Muscle of back (tissue), 3 donors: ENCODE measurements at regions not wholly inside any gene's neighbourhood (a gene's known extent, or its start where the extent isn't known, plus 50 kb on each side); places are given as distances from the start of the nearest gene placed in this dataset.
"Not testable (repeated sequence)": the region's sequence is repeated elsewhere in the genome, so short reads cannot be mapped to it uniquely, and the experiment has no call there.

Source experiments
- DNase-seq, 3 donors: peaks; one replicate each; pipeline versions ENCODE4 v3.0.0 to v3.0.0-alpha.2; 2013

GRCh38 chr11:126149759-126150625 lies 61.5 kb downstream of the RPUSD4 start:
- DNase-seq = peak in 2 of 3 donors; percentile 26 to 70

GRCh38 chr11:126148317-126148716 lies 63.1 kb downstream of the RPUSD4 start:
- DNase-seq = no peak

- DNase-seq = no peak
Measured at GRCh38 chr11:126147208-126148111, 64.0 kb downstream of the RPUSD4 start.

DNA sequence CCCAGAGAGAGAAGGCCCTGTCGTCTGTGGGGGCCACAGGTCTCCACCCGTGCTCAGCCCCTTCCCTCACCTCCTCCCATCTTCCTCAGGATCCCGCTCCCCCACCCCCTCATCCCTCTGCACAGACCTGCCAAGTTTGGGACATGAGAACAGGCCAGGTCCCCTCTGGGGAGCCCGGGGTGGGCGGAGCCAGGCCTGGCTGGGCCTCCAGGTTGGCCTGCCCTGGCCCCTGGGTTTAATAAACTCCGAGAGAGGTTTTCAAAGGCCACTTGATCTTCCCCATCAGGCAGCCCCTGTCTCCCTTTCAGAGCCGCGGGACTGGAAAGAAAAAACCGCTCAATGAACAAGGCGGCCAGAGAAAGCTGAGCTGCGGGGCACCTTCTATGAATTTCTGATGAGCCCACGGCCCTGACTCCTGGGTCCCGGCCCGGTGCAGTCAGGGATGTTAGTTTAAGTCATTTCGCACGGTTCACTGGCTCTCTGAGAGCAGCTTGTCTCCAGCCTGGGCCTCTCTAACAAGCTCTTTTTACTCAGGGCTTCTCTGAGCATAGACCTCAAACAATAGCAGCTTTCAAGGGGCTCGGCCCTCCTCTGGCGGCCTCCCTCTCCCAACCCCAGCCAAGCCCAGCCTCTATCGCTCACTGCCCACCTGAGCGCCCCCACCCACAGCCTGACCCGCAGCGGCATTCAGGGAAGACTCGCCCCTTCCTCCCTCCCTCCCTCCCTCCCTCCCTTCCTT lies 64.8 kb downstream of the RPUSD4 start:
- DNase-seq = peak in 1 of 3 donors; percentile 70

GRCh38 chr11:126145954-126146353 lies 65.5 kb downstream of the RPUSD4 start:
- DNase-seq = no peak

DNA sequence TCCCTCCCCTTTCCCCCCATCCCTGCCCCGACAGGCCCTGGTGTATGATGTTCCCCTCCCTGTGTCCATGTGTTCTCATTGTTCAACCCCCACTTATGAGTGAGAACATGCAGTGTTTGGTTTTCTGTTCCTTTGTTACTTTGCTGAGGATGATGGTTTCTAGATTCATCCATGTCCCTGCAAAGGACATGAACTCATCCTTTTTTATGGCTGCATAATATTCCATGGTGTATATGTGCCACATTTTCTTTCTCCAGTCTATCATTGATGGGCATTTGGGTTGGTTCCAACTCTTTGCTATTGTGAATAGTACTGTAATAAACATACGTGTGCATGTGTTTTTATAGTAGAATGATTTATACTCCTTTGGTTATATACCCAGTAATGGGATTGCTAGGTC lies 68.0 kb downstream of the RPUSD4 start:
- DNase-seq = not testable (repeated sequence)

DNA sequence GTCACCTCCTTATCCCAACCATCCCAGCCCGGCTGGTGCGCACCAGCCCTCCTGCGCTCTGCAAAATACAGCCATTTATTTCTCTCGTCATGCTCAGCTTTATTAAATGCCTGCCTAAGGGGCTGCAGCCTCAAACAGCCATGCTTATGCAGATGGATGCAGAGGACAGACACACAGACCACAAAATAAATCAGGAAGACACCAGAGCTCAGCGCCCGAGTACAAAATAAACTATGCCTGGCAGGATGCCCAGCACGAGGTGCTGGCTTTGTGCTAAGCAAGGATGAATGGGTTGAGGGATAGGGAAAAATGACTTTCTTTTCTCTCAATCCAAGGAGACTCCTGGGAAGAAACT lies 70.5 kb downstream of the RPUSD4 start:
- peak; percentile 80 to 91 (median 81) for DNase-seq

DNA sequence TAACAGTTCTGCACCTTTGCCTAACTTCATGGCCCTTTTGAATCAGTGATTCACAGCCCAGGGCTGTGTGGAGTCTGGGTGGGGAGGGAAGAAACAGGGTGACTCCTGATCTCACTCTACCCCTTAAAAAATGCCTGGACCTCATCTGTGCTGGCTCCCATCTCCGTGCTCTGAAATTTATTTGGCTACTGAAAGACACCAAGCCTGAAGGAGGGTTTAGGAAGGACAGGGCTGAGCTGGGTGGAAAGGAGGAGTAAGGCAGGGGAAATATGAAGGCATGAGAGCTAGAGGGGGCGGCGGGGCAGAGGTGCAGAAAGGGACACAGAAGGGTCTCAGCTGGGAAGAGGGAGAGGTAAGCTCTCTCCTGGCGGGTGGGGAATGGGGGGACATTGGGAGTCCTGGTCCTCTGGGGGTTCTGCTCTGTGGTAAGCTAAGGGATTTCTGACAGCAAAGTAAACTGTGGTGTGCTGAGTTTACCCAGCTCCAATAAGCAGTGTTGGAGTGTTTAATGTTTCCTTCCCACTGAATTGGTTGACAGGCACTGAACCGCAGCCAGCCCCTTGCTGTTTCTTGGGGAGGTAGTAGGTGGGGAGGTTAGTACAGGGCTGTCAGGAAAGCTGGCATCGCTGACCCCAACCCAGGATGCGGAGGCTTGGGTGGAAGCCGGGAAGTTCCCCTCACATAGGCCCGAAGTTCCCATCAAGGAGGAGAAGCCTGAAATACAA lies 71.1 kb downstream of the RPUSD4 start:
- peak in 1 of 3 donors; percentile 73 for DNase-seq

DNA sequence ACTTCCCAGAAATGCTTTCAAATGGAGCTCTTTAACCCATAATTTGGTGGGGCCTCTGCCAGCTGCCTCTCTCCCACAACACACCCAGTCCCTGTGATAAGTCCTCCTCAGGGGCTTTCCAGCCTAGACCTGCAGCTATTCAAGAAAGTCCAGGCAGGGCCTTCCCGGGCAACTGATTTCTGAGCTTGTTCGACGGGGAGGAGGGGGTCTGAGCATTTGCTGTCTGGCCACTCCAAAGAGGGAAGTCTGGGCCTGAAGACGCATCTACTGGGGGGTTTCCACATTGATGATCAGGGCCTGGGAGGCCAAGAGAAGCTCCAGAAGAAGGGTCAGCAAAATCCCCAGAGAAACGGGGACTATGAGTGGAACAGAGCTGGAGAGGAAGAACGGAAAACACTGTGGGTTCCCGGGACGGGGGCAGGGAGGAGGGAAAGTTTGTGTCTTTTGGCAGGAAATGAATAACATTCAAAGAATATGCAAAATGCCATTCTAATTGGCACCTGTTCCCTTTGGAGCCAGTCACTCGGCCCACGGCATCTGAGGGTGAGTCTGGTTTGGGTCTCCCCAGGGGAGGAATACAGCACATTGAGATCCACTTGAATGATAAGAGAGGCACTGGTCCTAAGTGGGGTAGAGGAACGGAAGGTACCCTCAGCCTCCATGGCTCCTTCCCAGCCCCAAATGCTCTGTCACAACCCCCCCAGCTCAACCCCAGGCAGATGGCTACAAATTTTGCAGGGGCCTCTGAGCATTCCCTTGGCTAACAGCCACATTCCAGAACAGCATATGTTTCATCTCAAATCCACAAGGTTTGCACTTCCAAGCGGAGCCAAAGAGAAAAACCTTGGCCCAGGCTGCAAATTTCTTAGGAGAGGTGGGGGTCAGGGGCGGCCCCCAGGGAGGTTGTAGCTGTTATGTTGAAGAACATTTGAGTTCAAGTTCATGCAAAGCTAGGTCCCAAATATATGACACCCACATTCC lies 72.0 kb downstream of the RPUSD4 start:
- peak in 2 of 3 donors; percentile 77 to 90 for DNase-seq

- DNase-seq = no peak
Measured at GRCh38 chr11:126138636-126139035, 72.8 kb downstream of the RPUSD4 start.

DNA sequence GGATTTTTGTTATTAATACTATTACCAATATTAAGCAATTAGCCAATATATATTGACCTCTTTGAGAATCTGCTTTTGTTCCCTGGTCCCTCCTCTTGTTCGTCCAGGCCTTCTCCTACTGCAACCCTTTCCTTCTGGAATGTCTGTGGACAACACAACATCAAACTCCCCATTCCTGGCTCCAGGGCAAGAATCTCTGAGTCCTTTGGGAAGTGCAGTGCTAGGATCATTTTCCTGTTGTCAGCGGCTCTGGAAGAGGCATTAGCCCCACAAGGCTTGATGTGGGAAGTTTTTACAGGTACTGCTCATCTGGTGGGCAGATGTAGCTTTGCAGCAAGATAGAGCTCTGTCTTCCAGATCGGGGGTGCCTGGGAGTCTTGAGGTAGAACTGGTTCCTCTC lies 74.3 kb downstream of the RPUSD4 start:
- DNase-seq = peak in 2 of 3 donors; percentile 38 to 66

- DNase-seq = peak in 1 of 3 donors; percentile 64
Measured at GRCh38 chr11:126136507-126136906, 73.8 kb upstream of the CDON start.

DNA sequence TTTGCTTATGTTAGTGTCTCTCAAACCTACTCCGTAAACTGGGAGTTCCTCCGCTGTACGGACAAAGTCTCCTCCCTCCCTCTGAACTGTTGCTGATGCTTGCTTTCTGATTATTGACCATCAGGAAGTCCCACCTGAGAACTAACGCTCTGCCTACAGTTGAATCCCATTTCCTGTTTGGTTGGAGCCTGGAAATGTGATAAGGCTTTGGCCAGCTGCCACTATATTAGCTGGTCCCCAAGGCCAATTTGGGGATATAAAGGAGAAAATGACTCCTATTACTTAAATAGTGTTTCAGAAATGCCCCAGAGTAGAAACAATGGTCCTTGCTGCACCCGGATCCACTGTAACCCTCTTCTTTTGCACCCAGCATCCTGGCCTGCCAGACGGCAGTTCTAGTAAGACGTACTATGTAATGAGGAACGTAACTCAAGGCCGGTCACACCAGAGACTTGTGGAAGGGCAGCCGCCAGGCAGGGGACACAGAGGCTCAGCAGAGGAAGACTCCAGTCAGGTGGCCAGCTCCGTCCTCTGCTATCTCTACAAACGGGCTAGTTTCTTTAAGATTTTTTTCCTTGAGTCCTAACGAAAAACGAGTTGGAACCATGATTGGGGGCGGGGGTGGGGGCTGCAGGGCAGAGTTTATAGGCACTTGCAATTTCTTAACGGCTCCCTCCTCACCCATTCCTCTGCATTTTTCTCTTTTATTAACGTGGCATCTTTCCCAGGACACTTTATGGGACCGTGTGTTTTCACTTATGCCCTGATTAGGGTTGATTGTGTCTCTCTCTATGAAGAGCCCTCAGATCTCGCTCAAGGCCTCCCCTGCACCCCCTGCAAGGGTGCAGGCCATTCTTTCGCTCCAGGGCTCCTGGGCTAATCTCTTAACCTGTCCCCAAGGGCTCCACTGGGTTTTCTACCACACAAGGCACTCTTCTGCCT lies 72.8 kb upstream of the CDON start:
- DNase-seq = peak in 1 of 3 donors; percentile 59

DNA sequence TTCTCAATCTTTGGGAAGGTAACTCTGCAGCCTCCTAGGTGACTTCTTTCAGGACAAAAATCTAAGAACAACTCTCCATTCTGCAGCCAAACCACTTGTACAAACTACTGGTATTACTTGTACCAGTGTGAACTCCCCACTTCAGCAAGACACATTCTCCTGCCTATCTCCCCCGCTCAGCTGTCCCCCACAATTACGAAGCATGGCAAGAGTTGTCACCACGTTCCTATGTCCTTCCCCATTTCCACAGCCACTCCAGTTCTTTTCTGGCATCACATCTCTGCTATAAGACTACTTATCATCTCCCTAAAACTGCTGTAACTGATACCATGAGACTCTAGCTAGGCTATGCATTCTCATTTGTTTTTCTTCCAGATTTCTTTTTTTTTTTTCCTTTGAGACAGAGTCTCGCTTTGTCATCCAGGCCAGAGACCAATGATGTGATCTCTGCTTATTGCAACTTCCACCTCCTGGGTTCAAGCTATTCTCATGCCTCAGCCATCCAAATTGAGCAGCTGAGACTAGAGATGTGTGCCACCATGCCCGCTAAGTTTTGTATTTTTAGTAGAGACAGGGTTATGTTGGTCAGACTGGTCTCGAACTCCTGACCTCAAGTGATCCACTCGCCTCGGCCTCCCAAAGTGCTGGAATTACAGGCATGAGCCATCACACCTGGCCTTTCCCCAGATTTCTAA lies 71.9 kb upstream of the CDON start:
- DNase-seq = peak in 1 of 3 donors; percentile 50

DNA sequence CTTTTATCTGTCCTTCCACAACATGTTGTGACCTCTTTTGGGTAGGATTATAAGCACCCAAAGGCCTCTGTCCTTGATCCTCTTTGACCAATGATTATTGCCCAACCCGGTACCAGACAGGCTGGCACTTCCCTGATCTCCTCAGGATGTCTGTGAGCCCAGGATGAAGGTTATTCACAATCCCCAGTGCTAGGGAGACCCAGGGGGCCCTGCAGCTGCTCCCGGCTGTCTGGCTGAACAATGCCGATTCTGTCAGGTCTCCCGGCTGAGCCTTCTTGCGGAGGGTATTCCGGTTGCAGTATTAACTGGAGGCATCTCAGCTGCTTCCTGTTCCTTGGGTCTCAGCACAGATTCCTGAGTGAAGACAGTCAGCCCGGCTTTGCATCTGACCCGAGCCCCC lies 71.2 kb upstream of the CDON start:
- DNase-seq = peak in 1 of 3 donors; percentile 39

- DNase-seq = peak in 1 of 3 donors; percentile 82
Measured at GRCh38 chr11:126132319-126132718, 69.7 kb upstream of the CDON start.

DNA sequence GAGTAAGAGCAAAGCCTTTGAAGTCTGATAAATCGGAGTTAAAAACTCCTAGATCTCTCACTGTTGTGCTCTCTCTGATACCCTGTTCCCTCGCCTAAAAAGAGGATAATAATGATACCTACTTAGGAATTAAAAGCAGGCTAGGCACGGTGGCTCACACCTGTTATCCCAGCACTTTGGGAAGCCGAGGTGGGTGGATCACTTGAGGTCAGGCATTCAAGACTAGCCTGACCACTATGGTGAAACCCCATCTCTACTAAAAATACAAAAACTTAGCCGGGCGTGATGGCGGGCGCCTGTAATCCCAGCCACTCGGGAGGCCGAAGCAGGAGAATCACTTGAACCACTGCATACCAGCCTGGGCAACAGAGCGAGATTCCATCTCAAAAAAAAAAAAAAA lies 68.1 kb upstream of the CDON start:
- not testable (repeated sequence) for DNase-seq
